ENCODE measurements at regions not wholly inside any gene's neighbourhood (a gene's known extent, or its start where the extent isn't known, plus 50 kb on each side); places are given as distances from the start of the nearest gene placed in this dataset.

DNA sequence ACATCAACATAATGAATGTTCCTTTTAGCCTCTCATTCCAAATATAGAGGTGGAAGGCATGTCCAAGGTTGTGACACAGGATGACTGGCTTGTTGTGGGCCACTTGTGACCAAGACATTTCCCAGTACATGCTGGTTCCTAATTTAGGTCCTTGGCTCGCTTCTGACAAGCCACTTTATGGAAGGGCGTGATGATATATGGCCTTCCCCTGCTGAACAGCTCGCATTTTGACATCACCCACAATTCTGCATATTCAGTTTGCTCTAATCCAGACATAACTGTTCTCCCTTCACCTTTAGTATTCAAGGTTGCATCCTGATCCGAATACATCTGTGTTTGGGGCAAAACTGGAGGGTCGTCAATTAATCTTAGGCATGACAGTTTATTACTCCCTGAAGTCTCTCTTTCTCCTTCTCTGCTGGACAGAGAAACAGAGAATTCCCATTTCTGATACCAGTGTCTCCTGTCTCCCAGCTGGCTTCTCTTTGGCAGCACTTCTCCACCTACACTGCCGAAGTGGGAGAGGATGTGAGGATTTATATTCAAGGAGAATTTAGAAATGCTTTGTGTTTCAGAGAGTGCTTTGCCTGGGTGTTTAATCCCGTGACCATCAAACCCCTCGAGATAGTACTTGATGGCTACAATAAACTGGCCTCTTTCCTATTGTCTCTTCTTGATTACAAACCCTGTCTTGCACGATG is 815.5 kb upstream of the RBFOX1 start:
- no peak overlapping the region for H3K4me3 ChIP-seq (ENCODE audit: low read depth in 1 of 2, low read length in 2 of 2)
- H3K9me3 ChIP-seq (ENCODE audit: control insufficient read depth in 2 of 2, insufficient read depth in 1 of 2, low read depth in 1 of 2, low read length in 1 of 2): peaks cover 0 to 3% of the 10 kb centered on the region in 2 donors
- H3K4me1 ChIP-seq (ENCODE audit: control insufficient read depth in 2 of 2, insufficient read depth in 2 of 2, low read length in 1 of 2): no peaks in the 10 kb centered on the region
- WGBS, 2 donors: 67 to 70% methylated on average over 9 of the region's 9 CpGs
- H3K27me3 ChIP-seq (ENCODE audit: control insufficient read depth in 1 of 2, insufficient read depth in 2 of 2, low read length in 2 of 2): no peaks in the 10 kb centered on the region
- H3K36me3 ChIP-seq (ENCODE audit: control insufficient read depth in 2 of 2, insufficient read depth in 2 of 2, low read length in 1 of 2): no peaks in the 10 kb centered on the region
- H3K27ac ChIP-seq (ENCODE audit: low read depth in 2 of 2, low read length in 1 of 2): no peak overlapping the region

DNA sequence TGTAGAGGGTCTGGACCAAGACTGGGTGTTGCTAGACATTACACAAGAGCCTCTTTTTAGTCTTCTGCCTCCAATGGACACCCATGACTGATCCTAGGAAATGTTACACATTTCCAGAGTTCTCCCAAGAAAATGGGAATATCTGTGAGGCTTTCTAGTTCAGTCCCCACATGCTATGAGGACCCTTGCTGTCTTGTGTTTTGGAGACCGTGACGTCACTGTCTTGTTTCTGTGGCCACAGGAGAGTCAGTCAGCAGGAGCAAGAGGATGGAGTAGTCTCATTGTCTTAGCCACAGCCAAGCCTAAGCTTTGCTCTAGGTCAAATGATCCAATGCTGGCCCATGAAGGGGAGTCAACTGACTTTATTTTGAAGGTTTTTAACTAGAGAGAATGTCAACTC is 820.1 kb upstream of the RBFOX1 start:
- Histone ChIP-seq H3K27ac (ENCODE audit: low read depth in 2 of 2, low read length in 1 of 2) (no peak overlapping the region), H3K9me3 (ENCODE audit: control insufficient read depth in 2 of 2, insufficient read depth in 1 of 2, low read depth in 1 of 2, low read length in 1 of 2) (peaks cover 0 to 3% of the 10 kb centered on the region in 2 donors), H3K4me3 (ENCODE audit: low read depth in 1 of 2, low read length in 2 of 2) (no peak overlapping the region), H3K4me1 (ENCODE audit: control insufficient read depth in 2 of 2, insufficient read depth in 2 of 2, low read length in 1 of 2) (no peaks in the 10 kb centered on the region), H3K36me3 (ENCODE audit: control insufficient read depth in 2 of 2, insufficient read depth in 2 of 2, low read length in 1 of 2) (no peaks in the 10 kb centered on the region), H3K27me3 (ENCODE audit: control insufficient read depth in 1 of 2, insufficient read depth in 2 of 2, low read length in 2 of 2) (no peaks in the 10 kb centered on the region)
- WGBS, 2 donors: 80 to 87% methylated on average over 2 of the region's 2 CpGs

DNA sequence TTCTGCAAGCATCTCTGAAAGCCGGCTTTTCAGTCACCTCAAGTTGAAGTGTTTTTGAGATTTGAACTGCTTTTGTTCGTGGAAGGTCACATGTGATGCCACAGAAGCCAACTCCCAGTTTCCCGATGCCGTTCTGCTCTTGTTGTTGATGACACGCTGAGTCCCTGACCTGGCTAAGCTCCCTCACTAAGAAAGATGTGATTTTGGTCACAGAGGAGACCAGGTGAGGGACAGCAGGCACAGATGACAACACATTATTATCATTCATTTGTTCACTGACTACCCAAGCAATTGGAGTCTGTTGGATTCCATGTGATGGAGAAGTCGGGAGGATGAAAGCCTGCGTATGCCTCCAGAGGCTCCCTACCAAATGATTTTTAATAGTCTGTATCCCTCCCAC is 822.4 kb upstream of the RBFOX1 start:
- WGBS, 2 donors: 78 to 83% methylated on average over 7 of the region's 7 CpGs
- H3K4me3 ChIP-seq (ENCODE audit: low read depth in 1 of 2, low read length in 2 of 2): no peak overlapping the region

DNA sequence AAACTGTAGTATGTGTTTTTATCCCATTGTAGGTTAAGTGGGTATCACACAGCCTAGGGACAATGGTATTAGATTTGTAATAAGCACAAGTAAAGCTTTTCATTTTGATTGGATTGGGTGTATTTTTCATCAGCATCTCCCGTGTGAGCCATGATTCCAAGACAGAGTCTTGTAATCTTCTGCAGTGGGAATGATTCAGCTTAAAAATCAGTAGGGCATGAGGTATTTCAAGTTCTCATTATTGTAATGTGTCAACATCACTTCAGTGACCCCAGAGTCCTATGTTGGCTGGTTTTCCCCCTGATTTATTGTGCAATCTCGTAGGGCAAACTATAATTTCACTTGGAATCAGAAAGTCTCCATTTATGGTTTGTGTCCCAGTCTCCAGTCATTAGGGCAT is 833.2 kb upstream of the RBFOX1 start:
- no peak overlapping the region for H3K4me3 ChIP-seq (ENCODE audit: low read depth in 1 of 2, low read length in 2 of 2)
- H3K36me3 ChIP-seq (ENCODE audit: control insufficient read depth in 2 of 2, insufficient read depth in 2 of 2, low read length in 1 of 2): no peaks in the 10 kb centered on the region
- 37 to 40% methylated on average over 2 of the region's 2 CpGs for WGBS, 2 donors
- no peaks in the 10 kb centered on the region for H3K4me1 ChIP-seq (ENCODE audit: control insufficient read depth in 2 of 2, insufficient read depth in 2 of 2, low read length in 1 of 2)
- no peaks in the 10 kb centered on the region for H3K27me3 ChIP-seq (ENCODE audit: control insufficient read depth in 1 of 2, insufficient read depth in 2 of 2, low read length in 2 of 2)
- H3K9me3 ChIP-seq (ENCODE audit: control insufficient read depth in 2 of 2, insufficient read depth in 1 of 2, low read depth in 1 of 2, low read length in 1 of 2): no peaks in the 10 kb centered on the region
- no peak overlapping the region for H3K27ac ChIP-seq (ENCODE audit: low read depth in 2 of 2, low read length in 1 of 2)

More for the DNA sequence above, 822.4 kb upstream of the RBFOX1 start:
- H3K4me1 ChIP-seq (ENCODE audit: control insufficient read depth in 2 of 2, insufficient read depth in 2 of 2, low read length in 1 of 2): no peaks in the 10 kb centered on the region
- H3K9me3 ChIP-seq (ENCODE audit: control insufficient read depth in 2 of 2, insufficient read depth in 1 of 2, low read depth in 1 of 2, low read length in 1 of 2): peaks cover 0 to 3% of the 10 kb centered on the region in 2 donors
- no peaks in the 10 kb centered on the region for H3K27me3 ChIP-seq (ENCODE audit: control insufficient read depth in 1 of 2, insufficient read depth in 2 of 2, low read length in 2 of 2)
- H3K36me3 ChIP-seq (ENCODE audit: control insufficient read depth in 2 of 2, insufficient read depth in 2 of 2, low read length in 1 of 2): no peaks in the 10 kb centered on the region
- no peak overlapping the region for H3K27ac ChIP-seq (ENCODE audit: low read depth in 2 of 2, low read length in 1 of 2)

DNA sequence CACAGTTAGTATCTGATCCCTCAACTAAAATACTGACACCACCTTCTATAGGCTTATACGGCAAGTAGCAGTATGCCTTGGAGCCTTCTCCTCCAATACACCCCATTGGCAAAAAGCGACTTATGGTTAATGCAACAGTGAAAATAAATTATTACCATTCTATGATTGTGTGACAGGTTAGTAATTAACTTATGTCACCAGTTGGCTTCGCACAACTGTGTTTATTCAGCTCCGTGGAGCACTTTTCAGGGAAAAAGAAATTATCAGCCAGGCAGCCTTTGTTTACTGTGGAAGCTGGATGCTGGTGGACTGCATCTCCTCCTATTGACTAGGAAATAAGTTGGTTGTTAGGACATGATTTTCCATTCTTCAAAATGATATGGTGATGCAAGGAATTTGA is 833.8 kb upstream of the RBFOX1 start:
- Histone ChIP-seq H3K27me3 (ENCODE audit: control insufficient read depth in 1 of 2, insufficient read depth in 2 of 2, low read length in 2 of 2) (no peaks in the 10 kb centered on the region), H3K27ac (ENCODE audit: low read depth in 2 of 2, low read length in 1 of 2) (no peak overlapping the region), H3K36me3 (ENCODE audit: control insufficient read depth in 2 of 2, insufficient read depth in 2 of 2, low read length in 1 of 2) (no peaks in the 10 kb centered on the region), H3K4me1 (ENCODE audit: control insufficient read depth in 2 of 2, insufficient read depth in 2 of 2, low read length in 1 of 2) (no peaks in the 10 kb centered on the region), H3K9me3 (ENCODE audit: control insufficient read depth in 2 of 2, insufficient read depth in 1 of 2, low read depth in 1 of 2, low read length in 1 of 2) (no peaks in the 10 kb centered on the region), H3K4me3 (ENCODE audit: low read depth in 1 of 2, low read length in 2 of 2) (no peak overlapping the region)
- 38 to 53% methylated on average over 4 of the region's 4 CpGs for WGBS, 2 donors

DNA sequence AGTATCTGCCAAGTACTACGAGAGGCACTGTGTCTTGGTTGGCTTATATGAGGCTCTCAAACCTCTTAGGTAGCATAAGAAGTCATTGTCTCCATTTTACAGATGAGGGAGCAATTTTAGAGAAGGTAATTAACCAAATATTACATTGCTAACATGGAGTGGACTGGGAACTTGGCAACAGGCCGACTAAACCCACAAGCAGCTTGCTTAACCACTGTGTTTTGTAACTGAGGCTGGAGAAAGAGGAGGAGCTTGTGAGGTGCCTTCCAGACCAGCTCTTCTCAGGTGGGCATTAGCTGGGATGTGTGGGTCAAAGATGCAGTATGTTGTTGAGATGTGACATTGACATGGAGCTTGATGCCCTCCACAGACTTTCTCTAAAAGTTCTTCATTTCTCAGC is 835.6 kb upstream of the RBFOX1 start:
- WGBS, 2 donors: 49 to 63% methylated on average over 2 of the region's 2 CpGs
- H3K27ac ChIP-seq (ENCODE audit: low read depth in 2 of 2, low read length in 1 of 2): no peak overlapping the region
- no peaks in the 10 kb centered on the region for H3K27me3 ChIP-seq (ENCODE audit: control insufficient read depth in 1 of 2, insufficient read depth in 2 of 2, low read length in 2 of 2)
- H3K4me1 ChIP-seq (ENCODE audit: control insufficient read depth in 2 of 2, insufficient read depth in 2 of 2, low read length in 1 of 2): no peaks in the 10 kb centered on the region
- H3K9me3 ChIP-seq (ENCODE audit: control insufficient read depth in 2 of 2, insufficient read depth in 1 of 2, low read depth in 1 of 2, low read length in 1 of 2): no peaks in the 10 kb centered on the region
- H3K4me3 ChIP-seq (ENCODE audit: low read depth in 1 of 2, low read length in 2 of 2): no peak overlapping the region
- H3K36me3 ChIP-seq (ENCODE audit: control insufficient read depth in 2 of 2, insufficient read depth in 2 of 2, low read length in 1 of 2): no peaks in the 10 kb centered on the region

DNA sequence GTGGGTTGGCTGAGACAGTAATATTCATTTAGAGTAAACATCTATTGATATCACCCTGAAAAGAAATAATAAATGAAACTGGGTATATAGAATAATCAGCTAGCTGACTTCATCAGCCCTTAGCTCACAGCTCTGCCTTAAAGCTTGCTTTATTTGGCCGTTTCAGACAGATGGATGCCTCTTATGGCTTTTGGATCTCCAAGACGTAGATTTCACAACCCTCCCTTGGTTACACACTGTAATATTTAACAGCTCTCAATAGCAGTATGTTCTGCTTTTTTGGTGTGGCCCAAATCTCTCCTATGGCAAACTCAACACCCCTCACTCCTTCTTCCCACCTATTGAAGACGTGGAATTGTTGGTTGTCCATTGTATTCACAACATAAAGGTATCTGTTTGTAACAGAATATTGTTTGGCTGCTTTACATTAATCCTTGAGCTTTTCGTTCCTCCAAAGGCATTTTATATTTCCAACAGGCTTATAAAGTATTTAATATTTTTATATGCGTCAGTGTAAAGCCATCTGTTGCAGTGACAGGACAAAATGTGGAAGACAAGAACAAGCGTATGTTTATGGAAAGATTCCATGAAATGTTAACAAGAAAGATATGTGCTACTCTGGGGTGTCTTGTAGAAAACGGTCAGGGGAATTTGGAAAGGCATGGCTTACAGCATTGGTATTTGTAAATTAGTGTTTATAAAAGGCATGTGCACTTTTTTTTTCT is 837.0 kb upstream of the RBFOX1 start:
- H3K4me1 ChIP-seq (ENCODE audit: control insufficient read depth in 2 of 2, insufficient read depth in 2 of 2, low read length in 1 of 2): no peaks in the 10 kb centered on the region
- H3K27me3 ChIP-seq (ENCODE audit: control insufficient read depth in 1 of 2, insufficient read depth in 2 of 2, low read length in 2 of 2): no peaks in the 10 kb centered on the region
- no peaks in the 10 kb centered on the region for H3K9me3 ChIP-seq (ENCODE audit: control insufficient read depth in 2 of 2, insufficient read depth in 1 of 2, low read depth in 1 of 2, low read length in 1 of 2)
- H3K36me3 ChIP-seq (ENCODE audit: control insufficient read depth in 2 of 2, insufficient read depth in 2 of 2, low read length in 1 of 2): no peaks in the 10 kb centered on the region
- no peak overlapping the region for H3K4me3 ChIP-seq (ENCODE audit: low read depth in 1 of 2, low read length in 2 of 2)
- 60 to 65% methylated on average over 7 of the region's 7 CpGs for WGBS, 2 donors
- H3K27ac ChIP-seq (ENCODE audit: low read depth in 2 of 2, low read length in 1 of 2): no peak overlapping the region

GRCh38 chr16:6494716-6495115 is 837.9 kb upstream of the RBFOX1 start:
- Histone ChIP-seq H3K4me1 (ENCODE audit: control insufficient read depth in 2 of 2, insufficient read depth in 2 of 2, low read length in 1 of 2) (no peaks in the 10 kb centered on the region), H3K36me3 (ENCODE audit: control insufficient read depth in 2 of 2, insufficient read depth in 2 of 2, low read length in 1 of 2) (no peaks in the 10 kb centered on the region), H3K9me3 (ENCODE audit: control insufficient read depth in 2 of 2, insufficient read depth in 1 of 2, low read depth in 1 of 2, low read length in 1 of 2) (no peaks in the 10 kb centered on the region), H3K4me3 (ENCODE audit: low read depth in 1 of 2, low read length in 2 of 2) (no peak overlapping the region), H3K27me3 (ENCODE audit: control insufficient read depth in 1 of 2, insufficient read depth in 2 of 2, low read length in 2 of 2) (no peaks in the 10 kb centered on the region), H3K27ac (ENCODE audit: low read depth in 2 of 2, low read length in 1 of 2) (no peak overlapping the region)
- WGBS, 2 donors: 83 to 88% methylated on average over 6 of the region's 6 CpGs

GRCh38 chr16:6493555-6493954 is 839.1 kb upstream of the RBFOX1 start:
- Histone ChIP-seq H3K4me1 (ENCODE audit: control insufficient read depth in 2 of 2, insufficient read depth in 2 of 2, low read length in 1 of 2) (no peaks in the 10 kb centered on the region), H3K36me3 (ENCODE audit: control insufficient read depth in 2 of 2, insufficient read depth in 2 of 2, low read length in 1 of 2) (no peaks in the 10 kb centered on the region), H3K4me3 (ENCODE audit: low read depth in 1 of 2, low read length in 2 of 2) (no peak overlapping the region), H3K27ac (ENCODE audit: low read depth in 2 of 2, low read length in 1 of 2) (no peak overlapping the region), H3K27me3 (ENCODE audit: control insufficient read depth in 1 of 2, insufficient read depth in 2 of 2, low read length in 2 of 2) (no peaks in the 10 kb centered on the region), H3K9me3 (ENCODE audit: control insufficient read depth in 2 of 2, insufficient read depth in 1 of 2, low read depth in 1 of 2, low read length in 1 of 2) (no peaks in the 10 kb centered on the region)
- 71 to 79% methylated on average over 6 of the region's 6 CpGs for WGBS, 2 donors

GRCh38 chr16:6492742-6493141 is 839.9 kb upstream of the RBFOX1 start:
- Histone ChIP-seq H3K9me3 (ENCODE audit: control insufficient read depth in 2 of 2, insufficient read depth in 1 of 2, low read depth in 1 of 2, low read length in 1 of 2) (no peaks in the 10 kb centered on the region), H3K27ac (ENCODE audit: low read depth in 2 of 2, low read length in 1 of 2) (no peak overlapping the region), H3K27me3 (ENCODE audit: control insufficient read depth in 1 of 2, insufficient read depth in 2 of 2, low read length in 2 of 2) (no peaks in the 10 kb centered on the region), H3K36me3 (ENCODE audit: control insufficient read depth in 2 of 2, insufficient read depth in 2 of 2, low read length in 1 of 2) (no peaks in the 10 kb centered on the region), H3K4me3 (ENCODE audit: low read depth in 1 of 2, low read length in 2 of 2) (no peak overlapping the region), H3K4me1 (ENCODE audit: control insufficient read depth in 2 of 2, insufficient read depth in 2 of 2, low read length in 1 of 2) (no peaks in the 10 kb centered on the region)

Measured in esophagus (tissue), 2 donors.